ENCODE measurements at regions not wholly inside any gene's neighbourhood (a gene's known extent, or its start where the extent isn't known, plus 50 kb on each side); places are given as distances from the start of the nearest gene placed in this dataset.

- ATAC-seq (ENCODE audit: insufficient read depth, low FRiP score), result peak; percentile 62
- Histone ChIP-seq H3K9me3 (ENCODE audit: control insufficient read depth in 4 of 4, insufficient read depth in 3 of 4, low read length in 3 of 4) (peaks cover 0 to 5% (median 2%) of the 10 kb centered on the region in 4 donors), H3K36me3 (ENCODE audit: control insufficient read depth in 4 of 4, insufficient read depth in 4 of 4, low read length in 4 of 4) (no peaks in the 10 kb centered on the region), H3K4me1 (ENCODE audit: control insufficient read depth in 5 of 5, insufficient read depth in 5 of 5, low read length in 5 of 5) (no peaks in the 10 kb centered on the region), H3K27ac (ENCODE audit: low read depth in 1 of 2, low read length in 1 of 2) (no peak overlapping the region), H3K4me3 (no peak overlapping the region), H3K27me3 (ENCODE audit: control insufficient read depth in 3 of 3, insufficient read depth in 3 of 3, low read length in 2 of 3) (no peaks in the 10 kb centered on the region), H3K9ac (ENCODE audit: insufficient read depth in 1 of 2, low read length in 2 of 2) (no peak overlapping the region)
- no peak for TF ChIP-seq CTCF (IDR thresholded peaks at IDR 0.05; ENCODE audit: control extremely low read depth, extremely low read depth)
- WGBS, 2 donors, result 67 to 70% methylated on average over 4 of the region's 4 CpGs
- DNase-seq, result no peak
Observed at GRCh38 chr4:187380181-187380581, 615.4 kb upstream of the ZFP42 start.

- DNase-seq (peak in 1 of 3 donors; percentile 25), ATAC-seq (ENCODE audit: insufficient read depth, low FRiP score) (no peak)
- H3K4me3 ChIP-seq, result no peak overlapping the region
- H3K4me1 ChIP-seq (ENCODE audit: control insufficient read depth in 5 of 5, insufficient read depth in 5 of 5, low read length in 5 of 5), result no peaks in the 10 kb centered on the region
- peaks cover 0 to 4% (median 0%) of the 10 kb centered on the region in 4 donors for H3K9me3 ChIP-seq (ENCODE audit: control insufficient read depth in 4 of 4, insufficient read depth in 3 of 4, low read length in 3 of 4)
- no peaks in the 10 kb centered on the region for H3K27me3 ChIP-seq (ENCODE audit: control insufficient read depth in 3 of 3, insufficient read depth in 3 of 3, low read length in 2 of 3)
- H3K9ac ChIP-seq (ENCODE audit: insufficient read depth in 1 of 2, low read length in 2 of 2), result no peak overlapping the region
- no peaks in the 10 kb centered on the region for H3K36me3 ChIP-seq (ENCODE audit: control insufficient read depth in 4 of 4, insufficient read depth in 4 of 4, low read length in 4 of 4)
- no peak for TF ChIP-seq CTCF (IDR thresholded peaks at IDR 0.05; ENCODE audit: control extremely low read depth, extremely low read depth)
- H3K27ac ChIP-seq (ENCODE audit: low read depth in 1 of 2, low read length in 1 of 2), result no peak overlapping the region
Observed at GRCh38 chr4:187383181-187383580, 612.4 kb upstream of the ZFP42 start.

- Histone ChIP-seq H3K27me3 (ENCODE audit: control insufficient read depth in 3 of 3, insufficient read depth in 3 of 3, low read length in 2 of 3) (no peaks in the 10 kb centered on the region), H3K9me3 (ENCODE audit: control insufficient read depth in 4 of 4, insufficient read depth in 3 of 4, low read length in 3 of 4) (no peaks in the 10 kb centered on the region), H3K4me3 (no peak overlapping the region), H3K4me1 (ENCODE audit: control insufficient read depth in 5 of 5, insufficient read depth in 5 of 5, low read length in 5 of 5) (no peaks in the 10 kb centered on the region), H3K36me3 (ENCODE audit: control insufficient read depth in 4 of 4, insufficient read depth in 4 of 4, low read length in 4 of 4) (no peaks in the 10 kb centered on the region), H3K9ac (ENCODE audit: insufficient read depth in 1 of 2, low read length in 2 of 2) (no peak overlapping the region), H3K27ac (ENCODE audit: low read depth in 1 of 2, low read length in 1 of 2) (no peak overlapping the region)
- TF ChIP-seq CTCF (IDR thresholded peaks at IDR 0.05; ENCODE audit: control extremely low read depth, extremely low read depth), result no peak
- ATAC-seq (ENCODE audit: insufficient read depth, low FRiP score), result no peak
- DNase-seq, result peak in 1 of 3 donors; percentile 9
- 70 to 77% methylated on average over 5 of the region's 5 CpGs for WGBS, 2 donors
Observed at GRCh38 chr4:187387739-187388138, 607.8 kb upstream of the ZFP42 start.

GRCh38 chr4:187389420-187389819, 606.2 kb upstream of the ZFP42 start:
- ATAC-seq (ENCODE audit: insufficient read depth, low FRiP score), result peak; percentile 50
- H3K9ac ChIP-seq (ENCODE audit: insufficient read depth in 1 of 2, low read length in 2 of 2), result no peak overlapping the region
- no peaks in the 10 kb centered on the region for H3K27me3 ChIP-seq (ENCODE audit: control insufficient read depth in 3 of 3, insufficient read depth in 3 of 3, low read length in 2 of 3)
- H3K4me1 ChIP-seq (ENCODE audit: control insufficient read depth in 5 of 5, insufficient read depth in 5 of 5, low read length in 5 of 5), result no peaks in the 10 kb centered on the region
- no peak for DNase-seq
- no peaks in the 10 kb centered on the region for H3K36me3 ChIP-seq (ENCODE audit: control insufficient read depth in 4 of 4, insufficient read depth in 4 of 4, low read length in 4 of 4)
- H3K4me3 ChIP-seq, result no peak overlapping the region
- no peak overlapping the region for H3K27ac ChIP-seq (ENCODE audit: low read depth in 1 of 2, low read length in 1 of 2)
- WGBS, 2 donors, result 62 to 76% methylated on average over 4 of the region's 4 CpGs
- H3K9me3 ChIP-seq (ENCODE audit: control insufficient read depth in 4 of 4, insufficient read depth in 3 of 4, low read length in 3 of 4), result no peaks in the 10 kb centered on the region
- TF ChIP-seq CTCF (IDR thresholded peaks at IDR 0.05; ENCODE audit: control extremely low read depth, extremely low read depth), result no peak
